GM12892 (cell line): ENCODE measurements at regions not wholly inside any gene's neighbourhood (a gene's known extent, or its start where the extent isn't known, plus 50 kb on each side); places are given as distances from the start of the nearest gene placed in this dataset.

ENCODE experiments used
- POLR2A ChIP-seq: IDR thresholded peaks from 2 replicates; pipeline ENCODE4 v1.6.1; 2011; ENCODE audit warnings: low read depth, low read length, control low read depth
- POLR2AphosphoS5 ChIP-seq: IDR thresholded peaks from 2 replicates; pipeline ENCODE4 v1.6.1; 2011; ENCODE audit warnings: low read depth, low read length, control low read depth

DNA sequence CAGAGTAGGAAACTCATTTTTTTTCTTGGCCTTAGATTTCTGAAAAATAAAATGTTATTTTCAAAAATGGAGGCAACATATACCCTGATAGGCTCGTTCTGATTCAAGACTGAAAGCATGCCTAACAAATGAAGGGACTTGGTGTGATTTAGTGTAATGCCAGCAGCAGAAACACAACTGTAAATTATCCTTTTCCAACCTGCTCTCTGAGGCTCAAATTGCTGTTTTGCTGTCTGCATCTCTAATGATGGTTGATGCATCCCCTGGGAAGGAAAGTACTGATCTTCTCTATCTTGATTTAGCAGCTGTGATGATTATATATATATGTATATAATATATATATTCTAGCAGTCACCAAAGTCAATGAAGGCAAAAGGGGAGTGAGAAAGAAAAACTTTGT is 537.2 kb upstream of the API5 start:
- TF ChIP-seq POLR2AphosphoS5 (no peak), POLR2A (no peak)
